ENCODE measurements at regions not wholly inside any gene's neighbourhood (a gene's known extent, or its start where the extent isn't known, plus 50 kb on each side); places are given as distances from the start of the nearest gene placed in this dataset.

DNA sequence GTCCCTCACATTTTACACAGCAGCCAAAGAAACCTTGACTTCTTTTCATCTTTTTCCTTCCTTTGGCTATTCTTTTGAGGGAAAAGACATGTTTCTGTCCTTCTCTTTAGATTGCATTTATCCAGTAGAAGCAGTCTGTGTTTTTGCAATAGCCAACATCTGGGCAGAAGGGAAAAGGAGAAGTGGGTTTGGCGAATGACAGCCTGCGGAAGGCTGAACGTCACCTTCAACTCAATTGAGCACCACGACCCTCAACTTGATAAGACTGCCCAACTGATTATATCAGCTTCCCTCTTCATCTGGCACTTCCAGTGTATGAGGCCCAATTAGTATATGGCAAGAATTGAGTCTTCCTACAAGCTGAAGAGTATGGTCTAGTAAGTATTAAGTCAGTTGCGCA lies 1997.6 kb upstream of the WWC1 start:
- no peak for TF ChIP-seq EZH2 (IDR thresholded peaks at IDR 0.05; ENCODE audit: borderline replicate concordance, low read length)
- TF ChIP-seq, protein P1, sequence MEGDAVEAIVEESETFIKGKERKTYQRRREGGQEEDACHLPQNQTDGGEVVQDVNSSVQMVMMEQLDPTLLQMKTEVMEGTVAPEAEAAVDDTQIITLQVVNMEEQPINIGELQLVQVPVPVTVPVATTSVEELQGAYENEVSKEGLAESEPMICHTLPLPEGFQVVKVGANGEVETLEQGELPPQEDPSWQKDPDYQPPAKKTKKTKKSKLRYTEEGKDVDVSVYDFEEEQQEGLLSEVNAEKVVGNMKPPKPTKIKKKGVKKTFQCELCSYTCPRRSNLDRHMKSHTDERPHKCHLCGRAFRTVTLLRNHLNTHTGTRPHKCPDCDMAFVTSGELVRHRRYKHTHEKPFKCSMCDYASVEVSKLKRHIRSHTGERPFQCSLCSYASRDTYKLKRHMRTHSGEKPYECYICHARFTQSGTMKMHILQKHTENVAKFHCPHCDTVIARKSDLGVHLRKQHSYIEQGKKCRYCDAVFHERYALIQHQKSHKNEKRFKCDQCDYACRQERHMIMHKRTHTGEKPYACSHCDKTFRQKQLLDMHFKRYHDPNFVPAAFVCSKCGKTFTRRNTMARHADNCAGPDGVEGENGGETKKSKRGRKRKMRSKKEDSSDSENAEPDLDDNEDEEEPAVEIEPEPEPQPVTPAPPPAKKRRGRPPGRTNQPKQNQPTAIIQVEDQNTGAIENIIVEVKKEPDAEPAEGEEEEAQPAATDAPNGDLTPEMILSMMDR (IDR thresholded peaks at IDR 0.05; ENCODE audit: low read length), result no peak
